Neuronal stem cell (in vitro differentiated cells): ENCODE measurements at regions not wholly inside any gene's neighbourhood (a gene's known extent, or its start where the extent isn't known, plus 50 kb on each side); places are given as distances from the start of the nearest gene placed in this dataset.
"Not testable (repeated sequence)": the region's sequence is repeated elsewhere in the genome, so short reads cannot be mapped to it uniquely, and the experiment has no call there.

ENCODE experiments used
- DNase-seq: peaks from one replicate; pipeline ENCODE4 v3.0.0-alpha.2; 2013; ENCODE audit warnings: low spot score
- H2AFZ ChIP-seq: one replicate; pipeline ENCODE4 v1.6.1; 2013; ENCODE audit warnings: mild to moderate bottlenecking, low read length, inconsistent platforms
- H2AK5ac ChIP-seq: 2 replicates; pipeline ENCODE4 v1.6.1; 2013; ENCODE audit warnings: low read depth, mild to moderate bottlenecking, inconsistent platforms, low read length, moderate library complexity, mixed read lengths
- H2BK120ac ChIP-seq: 2 replicates; pipeline ENCODE4 v1.6.1; 2013; ENCODE audit warnings: low read depth, mild to moderate bottlenecking, inconsistent platforms, low read length, moderate library complexity, mixed read lengths
- H2BK12ac ChIP-seq: one replicate; pipeline ENCODE4 v1.6.1; 2013; ENCODE audit warnings: low read length, inconsistent platforms
- H2BK15ac ChIP-seq: 2 replicates; pipeline ENCODE4 v1.6.1; 2013; ENCODE audit warnings: mild to moderate bottlenecking, low read length, inconsistent platforms, mixed read lengths
- H2BK5ac ChIP-seq: one replicate; pipeline ENCODE4 v1.6.1; 2013; ENCODE audit warnings: inconsistent platforms, mild to moderate bottlenecking, low read length, moderate library complexity
- H3K14ac ChIP-seq: one replicate; pipeline ENCODE4 v1.6.1; 2013; ENCODE audit warnings: low read length, inconsistent platforms
- H3K18ac ChIP-seq: 2 replicates; pipeline ENCODE4 v1.6.1; 2013; ENCODE audit warnings: low read length, inconsistent platforms
- H3K23ac ChIP-seq: 2 replicates; pipeline ENCODE4 v1.6.1; 2013; ENCODE audit warnings: low read depth, mild to moderate bottlenecking, mixed read lengths, low read length, inconsistent platforms; ENCODE audit not compliant: poor library complexity
- H3K27ac ChIP-seq: replicated peaks from 3 replicates; pipeline ENCODE4 v1.5.1; 2013; ENCODE audit warnings: low read length, inconsistent platforms
- H3K27me3 ChIP-seq, 3 experiments: 2 replicates each; pipeline ENCODE4 v1.6.1; 2013; ENCODE audit warnings: low read length in 3 of 3, mild to moderate bottlenecking in 2 of 3, inconsistent platforms in 1 of 3, low read depth in 1 of 3, mixed read lengths in 1 of 3, moderate library complexity in 1 of 3; ENCODE audit not compliant: control insufficient read depth in 3 of 3, insufficient read depth in 3 of 3
- H3K36me3 ChIP-seq, 2 donors: replicated peaks in 1 of 2; 2 replicates each; pipeline ENCODE4 v1.6.1; 2013; ENCODE audit warnings: low read length in 2 of 2; ENCODE audit not compliant: control insufficient read depth in 2 of 2, insufficient read depth in 2 of 2
- H3K4ac ChIP-seq: 2 replicates; pipeline ENCODE4 v1.6.1; 2013; ENCODE audit warnings: inconsistent platforms, mild to moderate bottlenecking, low read length, moderate library complexity
- H3K4me1 ChIP-seq, 2 donors: 1 replicate in 1 of 2; 2 replicates in 1 of 2; pipeline ENCODE4 v1.6.1; 2013; ENCODE audit warnings: low read length in 2 of 2, low read depth in 1 of 2; ENCODE audit not compliant: control insufficient read depth in 2 of 2, insufficient read depth in 1 of 2
- H3K4me2 ChIP-seq: one replicate; pipeline ENCODE4 v1.6.1; 2013; ENCODE audit warnings: mild to moderate bottlenecking, low read length, inconsistent platforms; ENCODE audit not compliant: insufficient read depth, poor library complexity, severe bottlenecking
- H3K4me3 ChIP-seq, 2 donors: 2 replicates each; pipeline ENCODE4 v1.5.1; 2013; ENCODE audit warnings: low read length in 2 of 2, mild to moderate bottlenecking in 2 of 2, inconsistent platforms in 1 of 2, moderate library complexity in 1 of 2
- H3K79me1 ChIP-seq: one replicate; pipeline ENCODE4 v1.6.1; 2013; ENCODE audit warnings: low read depth, mild to moderate bottlenecking, inconsistent platforms, low read length, moderate library complexity
- H3K9ac ChIP-seq: one replicate; pipeline ENCODE4 v1.6.1; 2013; ENCODE audit warnings: mild to moderate bottlenecking, low read depth, low read length, inconsistent platforms; ENCODE audit not compliant: poor library complexity
- H3K9me3 ChIP-seq, 2 donors: replicated peaks in 1 of 2; 2 replicates each; pipeline versions ENCODE3 to v1.6.1; 2013; ENCODE audit warnings: low read length in 2 of 2, mild to moderate bottlenecking in 2 of 2, inconsistent platforms in 1 of 2, low read depth in 1 of 2, mixed read lengths in 1 of 2, moderate library complexity in 1 of 2; ENCODE audit not compliant: control insufficient read depth in 2 of 2, insufficient read depth in 1 of 2
- H4K8ac ChIP-seq: one replicate; pipeline ENCODE4 v1.6.1; 2013; ENCODE audit warnings: low read depth, mild to moderate bottlenecking, inconsistent platforms, low read length, moderate library complexity
- H4K91ac ChIP-seq: one replicate; pipeline ENCODE4 v1.6.1; 2013; ENCODE audit warnings: low read length, low read depth, mild to moderate bottlenecking, inconsistent platforms; ENCODE audit not compliant: poor library complexity
- WGBS, 2 donors: extraction: QIAGEN DNeasy Blood & Tissue Kit; methylation state at CpG; one replicate each; pipeline ENCODE4 v1.1.7; 2013; ENCODE audit warnings: missing lambda C conversion rate in 2 of 2, mixed read lengths in 1 of 2; ENCODE audit not compliant: insufficient read length in 2 of 2, insufficient replicate concordance in 1 of 2; ENCODE audit errors: extremely low coverage in 2 of 2; 5-methylcytosine and 5-hydroxymethylcytosine counted together

GRCh38 chr1:78304341-78304740 is 186.4 kb upstream of the PTGFR start:
- no peak overlapping the region for H2AFZ ChIP-seq
- H3K9ac ChIP-seq = no peak overlapping the region
- H3K4me1 ChIP-seq = no peaks in the 10 kb centered on the region
- H3K18ac ChIP-seq = no peak overlapping the region
- H3K9me3 ChIP-seq = no peaks in the 10 kb centered on the region
- H2BK12ac ChIP-seq = no peak overlapping the region
- H2AK5ac ChIP-seq = no peak overlapping the region
- no peak overlapping the region for H4K8ac ChIP-seq
- H3K27me3 ChIP-seq = no peaks in the 10 kb centered on the region
- H2BK5ac ChIP-seq = no peak overlapping the region
- no peaks in the 10 kb centered on the region for H3K79me1 ChIP-seq
- no peak overlapping the region for H2BK15ac ChIP-seq
- H3K4me3 ChIP-seq = no peak overlapping the region
- H4K91ac ChIP-seq = no peak overlapping the region
- no peak overlapping the region for H3K23ac ChIP-seq
- H3K27ac ChIP-seq = no peak overlapping the region
- no peak overlapping the region for H3K4ac ChIP-seq
- DNase-seq = no peak
- H3K36me3 ChIP-seq = no peaks in the 10 kb centered on the region
- no CpG with 5 or more reads among the region's 1 CpG for WGBS, 2 donors
- H3K4me2 ChIP-seq = no peak overlapping the region
- no peak overlapping the region for H3K14ac ChIP-seq
- H2BK120ac ChIP-seq = no peak overlapping the region

GRCh38 chr1:78304761-78305160 is 186.0 kb upstream of the PTGFR start:
- no peak overlapping the region for H3K18ac ChIP-seq
- no peaks in the 10 kb centered on the region for H3K36me3 ChIP-seq
- H4K91ac ChIP-seq = no peak overlapping the region
- no peak overlapping the region for H2BK120ac ChIP-seq
- H3K4ac ChIP-seq = no peak overlapping the region
- H3K79me1 ChIP-seq = no peaks in the 10 kb centered on the region
- H3K14ac ChIP-seq = no peak overlapping the region
- no peaks in the 10 kb centered on the region for H3K4me1 ChIP-seq
- H2AFZ ChIP-seq = no peak overlapping the region
- DNase-seq = no peak
- no CpG with 5 or more reads among the region's 1 CpG for WGBS, 2 donors
- no peak overlapping the region for H2BK5ac ChIP-seq
- no peak overlapping the region for H2BK12ac ChIP-seq
- no peak overlapping the region for H3K4me2 ChIP-seq
- no peak overlapping the region for H3K4me3 ChIP-seq
- no peak overlapping the region for H3K27ac ChIP-seq
- H3K27me3 ChIP-seq = no peaks in the 10 kb centered on the region
- no peak overlapping the region for H2BK15ac ChIP-seq
- H4K8ac ChIP-seq = no peak overlapping the region
- no peaks in the 10 kb centered on the region for H3K9me3 ChIP-seq
- no peak overlapping the region for H3K9ac ChIP-seq
- H2AK5ac ChIP-seq = no peak overlapping the region
- H3K23ac ChIP-seq = no peak overlapping the region

- no CpG with 5 or more reads among the region's 11 CpGs for WGBS, 2 donors
Measured at GRCh38 chr1:78310261-78310660, 180.5 kb upstream of the PTGFR start.

GRCh38 chr1:78318011-78318410 is 172.8 kb upstream of the PTGFR start:
- Histone ChIP-seq H3K4ac (no peak overlapping the region), H3K14ac (no peak overlapping the region), H3K23ac (no peak overlapping the region), H3K79me1 (no peaks in the 10 kb centered on the region), H3K4me1 (no peaks in the 10 kb centered on the region), H3K4me3 (no peak overlapping the region), H4K8ac (no peak overlapping the region), H3K9ac (no peak overlapping the region), H3K4me2 (no peak overlapping the region), H3K27me3 (no peaks in the 10 kb centered on the region), H2BK12ac (no peak overlapping the region), H4K91ac (no peak overlapping the region), H3K9me3 (no peaks in the 10 kb centered on the region), H2AK5ac (no peak overlapping the region), H2AFZ (no peak overlapping the region), H3K27ac (no peak overlapping the region), H2BK5ac (no peak overlapping the region), H3K18ac (no peak overlapping the region), H2BK15ac (no peak overlapping the region), H2BK120ac (no peak overlapping the region), H3K36me3 (no peaks in the 10 kb centered on the region)
- no CpG with 5 or more reads among the region's 2 CpGs for WGBS, 2 donors
- DNase-seq = no peak

More at GRCh38 chr1:78310261-78310660, 180.5 kb upstream of the PTGFR start:
- not testable (repeated sequence) for H3K36me3 ChIP-seq, H2BK15ac ChIP-seq, H3K14ac ChIP-seq, H2BK120ac ChIP-seq, H3K4me3 ChIP-seq, H3K4ac ChIP-seq, H4K91ac ChIP-seq, H2AFZ ChIP-seq, H4K8ac ChIP-seq, H3K4me2 ChIP-seq, H2BK12ac ChIP-seq, H3K9me3 ChIP-seq, H3K79me1 ChIP-seq, DNase-seq, H3K27ac ChIP-seq, H2BK5ac ChIP-seq, H3K18ac ChIP-seq, H3K23ac ChIP-seq, H3K9ac ChIP-seq, H2AK5ac ChIP-seq, H3K4me1 ChIP-seq, H3K27me3 ChIP-seq
